ENCODE measurements at regions not wholly inside any gene's neighbourhood (a gene's known extent, or its start where the extent isn't known, plus 50 kb on each side); places are given as distances from the start of the nearest gene placed in this dataset.
"Not testable (repeated sequence)": the region's sequence is repeated elsewhere in the genome, so short reads cannot be mapped to it uniquely, and the experiment has no call there.

DNA sequence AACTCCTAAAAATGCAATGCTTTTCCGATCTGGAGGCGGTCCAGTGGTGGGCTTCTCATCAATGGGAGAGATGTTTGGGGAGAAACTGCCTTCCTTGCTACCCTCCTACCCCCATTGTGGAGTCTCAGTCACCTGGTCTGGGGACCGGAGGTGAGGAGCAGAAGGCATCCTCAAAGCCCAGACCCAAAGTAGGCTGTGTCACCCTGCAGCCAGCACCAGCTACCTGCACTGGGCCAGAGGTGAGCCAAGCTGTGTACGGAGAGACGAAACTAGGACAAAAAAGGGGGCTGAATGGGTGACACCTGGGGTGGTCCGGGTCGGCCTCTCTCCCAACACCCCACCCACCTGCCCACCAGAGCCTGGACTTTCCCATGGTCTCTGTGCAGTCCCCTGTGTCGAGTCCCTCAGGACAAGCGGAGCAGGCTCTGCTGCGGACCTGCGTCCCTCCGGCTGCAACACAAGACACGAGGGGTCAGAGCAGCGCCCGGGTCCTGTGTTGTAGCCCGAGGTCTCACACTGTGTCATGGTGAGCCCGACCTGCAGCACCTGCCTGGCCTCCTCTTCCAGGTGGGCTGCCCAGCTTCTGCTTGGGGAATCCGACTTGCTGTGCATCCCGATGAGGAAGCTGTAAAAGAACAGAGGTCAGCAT lies 68.0 kb upstream of the RMP24 start:
- no peak overlapping the region for H3K4me2 ChIP-seq
- ATAC-seq, result peak in 1 of 2 experiments; percentile 24; a peak in 1 of 6 replicates
- H3K9me3 ChIP-seq, result no peaks in the 10 kb centered on the region
- no peaks in the 10 kb centered on the region for H3K4me1 ChIP-seq
- TF ChIP-seq CBX8 (IDR thresholded peaks at IDR 0.05), result no peak
- TF ChIP-seq, protein P1, sequence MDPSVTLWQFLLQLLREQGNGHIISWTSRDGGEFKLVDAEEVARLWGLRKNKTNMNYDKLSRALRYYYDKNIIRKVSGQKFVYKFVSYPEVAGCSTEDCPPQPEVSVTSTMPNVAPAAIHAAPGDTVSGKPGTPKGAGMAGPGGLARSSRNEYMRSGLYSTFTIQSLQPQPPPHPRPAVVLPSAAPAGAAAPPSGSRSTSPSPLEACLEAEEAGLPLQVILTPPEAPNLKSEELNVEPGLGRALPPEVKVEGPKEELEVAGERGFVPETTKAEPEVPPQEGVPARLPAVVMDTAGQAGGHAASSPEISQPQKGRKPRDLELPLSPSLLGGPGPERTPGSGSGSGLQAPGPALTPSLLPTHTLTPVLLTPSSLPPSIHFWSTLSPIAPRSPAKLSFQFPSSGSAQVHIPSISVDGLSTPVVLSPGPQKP (IDR thresholded peaks at IDR 0.05; ENCODE audit: low read depth, low read length), result no peak
- TF ChIP-seq, protein P2, sequence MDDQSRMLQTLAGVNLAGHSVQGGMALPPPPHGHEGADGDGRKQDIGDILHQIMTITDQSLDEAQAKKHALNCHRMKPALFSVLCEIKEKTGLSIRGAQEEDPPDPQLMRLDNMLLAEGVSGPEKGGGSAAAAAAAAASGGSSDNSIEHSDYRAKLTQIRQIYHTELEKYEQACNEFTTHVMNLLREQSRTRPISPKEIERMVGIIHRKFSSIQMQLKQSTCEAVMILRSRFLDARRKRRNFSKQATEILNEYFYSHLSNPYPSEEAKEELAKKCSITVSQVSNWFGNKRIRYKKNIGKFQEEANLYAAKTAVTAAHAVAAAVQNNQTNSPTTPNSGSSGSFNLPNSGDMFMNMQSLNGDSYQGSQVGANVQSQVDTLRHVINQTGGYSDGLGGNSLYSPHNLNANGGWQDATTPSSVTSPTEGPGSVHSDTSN (IDR thresholded peaks at IDR 0.05), result no peak
- TF ChIP-seq CHD2 (IDR thresholded peaks at IDR 0.05; ENCODE audit: low read length, partially characterized antibody), result no peak
- TF ChIP-seq, protein P3, sequence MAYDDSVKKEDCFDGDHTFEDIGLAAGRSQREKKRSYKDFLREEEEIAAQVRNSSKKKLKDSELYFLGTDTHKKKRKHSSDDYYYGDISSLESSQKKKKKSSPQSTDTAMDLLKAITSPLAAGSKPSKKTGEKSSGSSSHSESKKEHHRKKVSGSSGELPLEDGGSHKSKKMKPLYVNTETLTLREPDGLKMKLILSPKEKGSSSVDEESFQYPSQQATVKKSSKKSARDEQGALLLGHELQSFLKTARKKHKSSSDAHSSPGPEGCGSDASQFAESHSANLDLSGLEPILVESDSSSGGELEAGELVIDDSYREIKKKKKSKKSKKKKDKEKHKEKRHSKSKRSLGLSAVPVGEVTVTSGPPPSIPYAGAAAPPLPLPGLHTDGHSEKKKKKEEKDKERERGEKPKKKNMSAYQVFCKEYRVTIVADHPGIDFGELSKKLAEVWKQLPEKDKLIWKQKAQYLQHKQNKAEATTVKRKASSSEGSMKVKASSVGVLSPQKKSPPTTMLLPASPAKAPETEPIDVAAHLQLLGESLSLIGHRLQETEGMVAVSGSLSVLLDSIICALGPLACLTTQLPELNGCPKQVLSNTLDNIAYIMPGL (CRISPR knock-in tag; IDR thresholded peaks at IDR 0.05; ENCODE audit: borderline replicate concordance), result no peak
- FAIRE-seq, result no peak
- H3K27ac ChIP-seq, result no peak overlapping the region
- WGBS (ENCODE audit: missing lambda C conversion rate), result 11% methylated on average over 5 of the region's 19 CpGs
- ChIA-PET CTCF (interaction anchor here (1.0 kb wide), 1 partner anchor 31 kb away, joined by 3 read pairs; no protein-coding TSS in a partner anchor), POLR2A (no interaction called here)
- DNase-seq (ENCODE audit: low read depth in 1 of 2, low spot score in 1 of 2), result no peak
- no peak overlapping the region for H3K4me3 ChIP-seq

DNA sequence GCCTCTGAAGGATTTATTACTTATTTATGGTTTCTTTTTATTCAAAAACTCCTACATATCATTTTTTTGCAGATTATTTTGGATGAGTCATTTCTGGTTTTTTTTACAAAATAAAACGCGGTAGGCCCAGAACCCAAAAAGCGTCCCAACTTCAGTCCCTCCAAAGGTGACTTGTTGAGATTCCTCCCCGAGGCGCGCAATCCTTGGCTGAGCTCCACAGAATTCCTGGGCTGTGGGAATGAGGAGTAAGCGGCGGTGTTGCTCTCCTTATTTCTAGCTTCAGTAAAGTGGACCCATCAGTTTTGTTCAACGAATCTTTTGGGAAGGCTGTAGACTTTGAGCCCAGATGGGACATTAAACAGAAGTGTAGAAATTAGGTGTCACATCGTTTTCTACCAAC lies 67.0 kb upstream of the RMP24 start:
- Histone ChIP-seq H3K4me3 (no peak overlapping the region), H3K9me3 (no peaks in the 10 kb centered on the region), H3K4me2 (no peak overlapping the region), H3K27ac (no peak overlapping the region), H3K4me1 (no peaks in the 10 kb centered on the region)
- TF ChIP-seq FOSL2 (IDR thresholded peaks at IDR 0.05), result no peak
- no peak for TF ChIP-seq FOSL2 (CRISPR knock-in tag; IDR thresholded peaks at IDR 0.05)
- TF ChIP-seq, protein P4, sequence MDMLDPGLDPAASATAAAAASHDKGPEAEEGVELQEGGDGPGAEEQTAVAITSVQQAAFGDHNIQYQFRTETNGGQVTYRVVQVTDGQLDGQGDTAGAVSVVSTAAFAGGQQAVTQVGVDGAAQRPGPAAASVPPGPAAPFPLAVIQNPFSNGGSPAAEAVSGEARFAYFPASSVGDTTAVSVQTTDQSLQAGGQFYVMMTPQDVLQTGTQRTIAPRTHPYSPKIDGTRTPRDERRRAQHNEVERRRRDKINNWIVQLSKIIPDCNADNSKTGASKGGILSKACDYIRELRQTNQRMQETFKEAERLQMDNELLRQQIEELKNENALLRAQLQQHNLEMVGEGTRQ (IDR thresholded peaks at IDR 0.05), result no peak
- ATAC-seq (no peak), FAIRE-seq (no peak), DNase-seq (ENCODE audit: low read depth in 1 of 2, low spot score in 1 of 2) (no peak)
- WGBS (ENCODE audit: missing lambda C conversion rate), result 63% methylated on average over 10 of the region's 10 CpGs
- POLR2A ChIA-PET, result no interaction called here
- CTCF ChIA-PET, result no interaction called here

DNA sequence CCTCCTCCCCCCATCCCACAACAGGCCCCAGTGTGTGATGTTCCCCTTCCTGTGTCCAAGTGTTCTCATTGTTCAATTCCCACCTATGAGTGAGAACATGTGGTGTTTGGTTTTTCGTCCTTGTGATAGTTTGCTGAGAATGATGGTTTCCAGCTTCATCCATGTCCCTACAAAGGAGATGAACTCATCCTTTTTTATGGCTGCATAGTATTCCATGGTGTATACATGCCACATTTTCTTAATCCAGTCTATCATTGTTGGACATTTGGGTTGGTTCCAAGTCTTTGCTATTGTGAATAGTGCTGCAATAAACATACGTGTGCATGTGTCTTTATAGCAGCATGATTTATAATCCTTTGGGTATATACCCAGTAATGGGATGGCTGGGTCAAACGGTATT lies 66.2 kb upstream of the RMP24 start:
- POLR2A ChIA-PET; DNase-seq (ENCODE audit: low read depth in 1 of 2, low spot score in 1 of 2); H3K4me2 ChIP-seq; H3K27ac ChIP-seq; H3K9me3 ChIP-seq; H3K4me3 ChIP-seq; CTCF ChIA-PET; ATAC-seq; H3K4me1 ChIP-seq; FAIRE-seq: not testable (repeated sequence)
- 8% methylated on average over 1 of the region's 3 CpGs for WGBS (ENCODE audit: missing lambda C conversion rate)

DNA sequence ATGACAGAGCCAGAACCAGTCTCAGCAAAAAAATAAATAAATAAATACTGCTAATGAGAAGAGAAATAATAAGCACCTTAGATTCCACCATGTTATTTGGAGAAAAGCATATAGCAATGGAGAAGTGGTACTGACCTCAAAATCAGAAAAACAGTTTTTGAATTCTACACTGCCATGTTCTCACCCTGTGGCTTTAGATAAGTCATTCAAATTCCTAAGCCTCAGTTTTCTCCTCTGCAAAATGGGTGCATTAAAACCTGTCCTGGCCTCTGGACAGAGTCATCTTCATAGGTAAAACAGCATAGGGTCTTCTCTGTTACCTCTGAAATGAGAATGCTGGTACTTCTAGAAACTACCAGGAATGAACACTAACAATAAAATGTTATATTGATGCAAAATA lies 62.2 kb upstream of the RMP24 start:
- no peak overlapping the region for H3K27ac ChIP-seq
- FAIRE-seq, result no peak
- POLR2A ChIA-PET, result no interaction called here
- no peak for ATAC-seq
- no peak for DNase-seq (ENCODE audit: low read depth in 1 of 2, low spot score in 1 of 2)
- TF ChIP-seq HOXB5 (CRISPR knock-in tag; IDR thresholded peaks at IDR 0.05) (no peak), MAFK (IDR thresholded peaks at IDR 0.05; ENCODE audit: partially characterized antibody) (no peak), RCOR1 (IDR thresholded peaks at IDR 0.05; ENCODE audit: low read depth, low read length) (no peak), NPAS2 (CRISPR knock-in tag; IDR thresholded peaks at IDR 0.05; ENCODE audit: borderline replicate concordance) (no peak)
- H3K4me1 ChIP-seq, result no peaks in the 10 kb centered on the region
- H3K4me3 ChIP-seq, result no peak overlapping the region
- H3K9me3 ChIP-seq, result no peaks in the 10 kb centered on the region
- no peak overlapping the region for H3K4me2 ChIP-seq
- CTCF ChIA-PET, result no interaction called here
